Hepatocyte (in vitro differentiated cells): ENCODE measurements at regions not wholly inside any gene's neighbourhood (a gene's known extent, or its start where the extent isn't known, plus 50 kb on each side); places are given as distances from the start of the nearest gene placed in this dataset.

Experiments
- DNase-seq: peaks from one replicate; pipeline ENCODE4 v3.0.0-alpha.2; 2016; ENCODE audit warnings: low spot score
- H2AFZ ChIP-seq: fragments of 200-600 bp; sonication (generic); 2 replicates; pipeline ENCODE4 v1.6.0; 2016; ENCODE audit warnings: antibody characterized with exemption, mild to moderate bottlenecking
- H3K27ac ChIP-seq: fragments of 200-600 bp; sonication (generic); 2 replicates; pipeline ENCODE4 v1.5.1; 2016; ENCODE audit warnings: mild to moderate bottlenecking
- H3K27me3 ChIP-seq: fragments of 200-600 bp; sonication (generic); 2 replicates; pipeline ENCODE4 v1.6.1; 2016
- H3K36me3 ChIP-seq: fragments of 200-600 bp; sonication (generic); replicated peaks from 2 replicates; pipeline ENCODE4 v1.5.1; 2016; ENCODE audit warnings: low read depth; ENCODE audit not compliant: insufficient read depth
- H3K4me1 ChIP-seq: fragments of 200-600 bp; sonication (generic); 2 replicates; pipeline ENCODE4 v1.5.1; 2016; ENCODE audit warnings: mild to moderate bottlenecking, moderate library complexity; ENCODE audit not compliant: insufficient read depth
- H3K4me2 ChIP-seq: fragments of 200-600 bp; sonication (generic); 2 replicates; pipeline ENCODE4 v1.6.0; 2016
- H3K4me3 ChIP-seq: fragments of 200-600 bp; sonication (generic); 2 replicates; pipeline ENCODE4 v1.5.1; 2016; ENCODE audit warnings: mild to moderate bottlenecking
- H3K79me2 ChIP-seq: fragments of 200-600 bp; sonication (generic); 2 replicates; pipeline ENCODE4 v1.6.0; 2017; ENCODE audit warnings: mild to moderate bottlenecking
- H3K9me2 ChIP-seq: fragments of 200-600 bp; sonication (generic); replicated peaks from 2 replicates; pipeline ENCODE4 v1.6.0; 2017; ENCODE audit warnings: mild to moderate bottlenecking; ENCODE audit not compliant: insufficient read depth
- H3K9me3 ChIP-seq: fragments of 200-600 bp; sonication (generic); 2 replicates; pipeline ENCODE4 v1.5.1; 2016; ENCODE audit warnings: low read depth, mild to moderate bottlenecking
- H4K20me1 ChIP-seq: fragments of 200-600 bp; sonication (generic); 2 replicates; pipeline ENCODE4 v1.6.0; 2016; ENCODE audit warnings: mild to moderate bottlenecking; ENCODE audit not compliant: insufficient read depth, poor library complexity, severe bottlenecking
- EZH2 ChIP-seq: fragments of 200-600 bp; sonication (generic); IDR thresholded peaks from 2 replicates; pipeline ENCODE4 v1.6.1; 2016; ENCODE audit warnings: antibody characterized with exemption, mild to moderate bottlenecking, borderline replicate concordance
- EZH2phosphoT487 ChIP-seq: fragments of 200-600 bp; sonication (generic); IDR thresholded peaks from one replicate; pipeline ENCODE4 v1.6.1; 2018; ENCODE audit warnings: antibody characterized with exemption, mild to moderate bottlenecking, low read depth, moderate library complexity; ENCODE audit not compliant: unreplicated experiment, severe bottlenecking
- WGBS: methylation state at CpG from one replicate; pipeline ENCODE4 v1.1.6; 2016; ENCODE audit warnings: low lambda C conversion rate; ENCODE audit errors: missing lambda C conversion rate; 5-methylcytosine and 5-hydroxymethylcytosine counted together
- TF ChIP-seq, protein P1 (sequence below): fragments of 200-600 bp; sonication (generic); IDR thresholded peaks from 2 replicates; pipeline ENCODE4 v1.5.1; 2016; ENCODE audit warnings: antibody characterized with exemption, mild to moderate bottlenecking; ENCODE audit not compliant: poor library complexity

DNA sequence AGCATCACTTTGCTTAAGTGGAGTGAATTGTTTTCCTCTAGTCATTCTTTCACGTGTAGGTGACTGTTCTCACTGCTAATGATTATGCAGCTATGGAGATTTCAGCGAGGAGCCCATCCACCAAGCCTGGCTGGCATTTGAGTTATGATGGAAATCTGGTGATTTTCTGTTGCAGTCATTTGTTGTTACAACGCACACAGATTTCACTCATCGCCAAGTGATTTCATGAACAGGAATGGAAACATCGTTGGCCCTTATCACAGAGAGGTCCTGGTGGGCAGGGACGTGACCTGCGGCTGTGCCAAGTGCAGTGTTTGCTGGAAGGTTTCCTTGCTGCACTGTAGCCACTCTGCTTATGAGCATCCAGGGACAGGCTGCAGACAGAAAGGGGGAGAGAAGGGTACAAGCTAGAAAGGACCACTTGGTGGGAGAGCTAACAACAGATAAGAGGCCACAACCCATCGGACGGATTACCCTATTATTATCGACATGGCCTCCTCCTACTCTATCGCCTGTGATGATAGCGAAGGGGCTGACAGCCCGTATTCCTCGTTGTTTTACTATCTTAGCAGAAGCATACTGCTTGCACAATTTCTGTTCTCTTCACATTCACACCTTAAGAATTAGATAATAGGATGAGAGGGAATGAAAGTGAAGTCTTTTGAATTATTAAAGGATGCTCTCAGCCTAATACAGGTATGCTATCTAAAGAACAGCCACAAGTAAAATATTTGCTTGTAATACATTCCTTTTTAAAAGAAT is 99.0 kb upstream of the PITRM1 start:
- Histone ChIP-seq H3K79me2 (no peaks in the 10 kb centered on the region), H3K9me3 (no peaks in the 10 kb centered on the region), H2AFZ (no peak overlapping the region), H3K9me2 (no peaks in the 10 kb centered on the region), H4K20me1 (no peaks in the 10 kb centered on the region), H3K27ac (no peak overlapping the region), H3K27me3 (no peaks in the 10 kb centered on the region), H3K4me3 (no peak overlapping the region), H3K4me1 (no peaks in the 10 kb centered on the region), H3K36me3 (no peaks in the 10 kb centered on the region), H3K4me2 (no peak overlapping the region)
- DNase-seq = no peak
- WGBS = 77% methylated on average over 14 of the region's 14 CpGs
- TF ChIP-seq, protein P1, sequence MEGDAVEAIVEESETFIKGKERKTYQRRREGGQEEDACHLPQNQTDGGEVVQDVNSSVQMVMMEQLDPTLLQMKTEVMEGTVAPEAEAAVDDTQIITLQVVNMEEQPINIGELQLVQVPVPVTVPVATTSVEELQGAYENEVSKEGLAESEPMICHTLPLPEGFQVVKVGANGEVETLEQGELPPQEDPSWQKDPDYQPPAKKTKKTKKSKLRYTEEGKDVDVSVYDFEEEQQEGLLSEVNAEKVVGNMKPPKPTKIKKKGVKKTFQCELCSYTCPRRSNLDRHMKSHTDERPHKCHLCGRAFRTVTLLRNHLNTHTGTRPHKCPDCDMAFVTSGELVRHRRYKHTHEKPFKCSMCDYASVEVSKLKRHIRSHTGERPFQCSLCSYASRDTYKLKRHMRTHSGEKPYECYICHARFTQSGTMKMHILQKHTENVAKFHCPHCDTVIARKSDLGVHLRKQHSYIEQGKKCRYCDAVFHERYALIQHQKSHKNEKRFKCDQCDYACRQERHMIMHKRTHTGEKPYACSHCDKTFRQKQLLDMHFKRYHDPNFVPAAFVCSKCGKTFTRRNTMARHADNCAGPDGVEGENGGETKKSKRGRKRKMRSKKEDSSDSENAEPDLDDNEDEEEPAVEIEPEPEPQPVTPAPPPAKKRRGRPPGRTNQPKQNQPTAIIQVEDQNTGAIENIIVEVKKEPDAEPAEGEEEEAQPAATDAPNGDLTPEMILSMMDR = no peak
- no peak for TF ChIP-seq EZH2
- TF ChIP-seq EZH2phosphoT487 = no peak

GRCh38 chr10:3270577-3271316 is 98.2 kb upstream of the PITRM1 start:
- H3K27me3 ChIP-seq = no peaks in the 10 kb centered on the region
- WGBS = 74% methylated on average over 18 of the region's 18 CpGs
- H3K36me3 ChIP-seq = no peaks in the 10 kb centered on the region
- no peak for DNase-seq
- no peak overlapping the region for H3K4me3 ChIP-seq
- H3K27ac ChIP-seq = no peak overlapping the region
- H3K79me2 ChIP-seq = no peaks in the 10 kb centered on the region
- H3K9me3 ChIP-seq = no peaks in the 10 kb centered on the region
- TF ChIP-seq EZH2phosphoT487 (no peak), EZH2 (no peak)
- TF ChIP-seq, protein P1 = no peak
- H2AFZ ChIP-seq = no peak overlapping the region
- no peak overlapping the region for H3K4me2 ChIP-seq
- no peaks in the 10 kb centered on the region for H3K9me2 ChIP-seq
- H4K20me1 ChIP-seq = no peaks in the 10 kb centered on the region
- no peaks in the 10 kb centered on the region for H3K4me1 ChIP-seq

DNA sequence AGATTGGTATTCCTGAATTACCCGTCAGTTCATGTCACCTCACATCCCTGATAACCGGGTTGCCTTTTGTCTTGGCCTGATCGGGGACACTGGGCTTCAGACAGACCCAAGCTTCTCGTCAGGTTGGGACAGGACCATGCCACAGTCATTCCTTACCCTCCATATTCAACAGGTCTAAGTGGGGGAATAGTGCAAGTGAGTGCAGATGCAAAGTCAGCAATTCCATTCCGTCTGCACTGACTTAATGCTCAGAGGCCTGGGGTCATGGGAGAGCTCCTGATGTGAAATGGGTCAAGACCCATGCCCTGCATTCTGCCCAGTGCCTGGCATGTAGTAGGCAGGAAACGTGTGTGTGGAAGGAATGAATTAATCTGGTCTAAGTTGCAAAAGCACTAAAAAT is 95.4 kb upstream of the PITRM1 start:
- Histone ChIP-seq H3K27ac (no peak overlapping the region), H3K9me2 (no peaks in the 10 kb centered on the region), H3K9me3 (no peaks in the 10 kb centered on the region), H3K4me3 (no peak overlapping the region), H3K36me3 (no peaks in the 10 kb centered on the region), H3K79me2 (no peaks in the 10 kb centered on the region), H3K27me3 (no peaks in the 10 kb centered on the region), H2AFZ (no peak overlapping the region), H3K4me2 (no peak overlapping the region), H3K4me1 (no peaks in the 10 kb centered on the region), H4K20me1 (no peaks in the 10 kb centered on the region)
- DNase-seq = no peak
- WGBS = 80% methylated on average over 6 of the region's 6 CpGs
- TF ChIP-seq, protein P1 = no peak
- no peak for TF ChIP-seq EZH2phosphoT487
- TF ChIP-seq EZH2 = no peak
